Astrocyte (in vitro differentiated cells and primary cell): ENCODE measurements at regions not wholly inside any gene's neighbourhood (a gene's known extent, or its start where the extent isn't known, plus 50 kb on each side); places are given as distances from the start of the nearest gene placed in this dataset.

Experiments
- DNase-seq: peaks from one replicate; pipeline ENCODE4 v3.0.0-alpha.2; 2010; ENCODE audit warnings: low read depth
- FAIRE-seq: peaks from 2 replicates; lab custom pipeline; 2011; peaks lifted over from hg19 to GRCh38; lab: Jason Lieb, UNC
- H2AFZ ChIP-seq: 2 replicates; pipeline ENCODE4 v1.6.0; 2012; ENCODE audit warnings: low read depth, low read length, inconsistent platforms
- H3K27ac ChIP-seq: 2 replicates; pipeline ENCODE4 v1.5.1; 2011; ENCODE audit warnings: low read depth, low read length, inconsistent platforms
- H3K27me3 ChIP-seq: 2 replicates; pipeline ENCODE4 v1.6.0; 2011; ENCODE audit warnings: low read length, inconsistent platforms; ENCODE audit not compliant: insufficient read depth
- H3K36me3 ChIP-seq: 2 replicates; pipeline ENCODE4 v1.5.1; 2011; ENCODE audit warnings: low read length, inconsistent platforms; ENCODE audit not compliant: insufficient read depth
- H3K4me1 ChIP-seq: 2 replicates; pipeline ENCODE4 v1.5.1; 2011; ENCODE audit warnings: low read length, inconsistent platforms; ENCODE audit not compliant: insufficient read depth
- H3K4me2 ChIP-seq: 2 replicates; pipeline ENCODE4 v1.6.0; 2012; ENCODE audit warnings: low read length, inconsistent platforms
- H3K4me3 ChIP-seq: 2 replicates; pipeline ENCODE4 v1.5.1; 2011; ENCODE audit warnings: low read depth, mild to moderate bottlenecking, low read length, inconsistent platforms; ENCODE audit not compliant: insufficient read depth
- H3K79me2 ChIP-seq: 2 replicates; pipeline ENCODE4 v1.6.0; 2012; ENCODE audit warnings: mild to moderate bottlenecking, low read length, inconsistent platforms; ENCODE audit not compliant: insufficient read depth
- H3K9ac ChIP-seq: 2 replicates; pipeline ENCODE4 v1.6.0; 2012; ENCODE audit warnings: mild to moderate bottlenecking, low read length, inconsistent platforms
- H3K9me3 ChIP-seq: 2 replicates; pipeline ENCODE4 v1.5.1; 2012; ENCODE audit warnings: low read depth, mild to moderate bottlenecking, low read length, inconsistent platforms; ENCODE audit not compliant: insufficient read depth
- H4K20me1 ChIP-seq: 2 replicates; pipeline ENCODE4 v1.6.0; 2012; ENCODE audit warnings: low read length, inconsistent platforms; ENCODE audit not compliant: insufficient read depth
- H3K27ac Mint-ChIP-seq: one replicate; pipeline ENCODE4 v1.8.0; 2021; ENCODE audit warnings: mild to moderate bottlenecking, mixed read lengths; ENCODE audit not compliant: unreplicated experiment
- H3K27me3 Mint-ChIP-seq: one replicate; pipeline ENCODE4 v1.8.0; 2021; ENCODE audit warnings: low read depth, mixed read lengths; ENCODE audit not compliant: unreplicated experiment
- H3K36me3 Mint-ChIP-seq: one replicate; pipeline ENCODE4 v1.8.0; 2021; ENCODE audit warnings: low read depth, mixed read lengths; ENCODE audit not compliant: unreplicated experiment
- H3K4me1 Mint-ChIP-seq: one replicate; pipeline ENCODE4 v1.8.0; 2021; ENCODE audit warnings: low read depth, mixed read lengths; ENCODE audit not compliant: unreplicated experiment
- H3K4me3 Mint-ChIP-seq: one replicate; pipeline ENCODE4 v1.8.0; 2021; ENCODE audit warnings: mild to moderate bottlenecking, moderate library complexity, mixed read lengths; ENCODE audit not compliant: unreplicated experiment
- H3K9me3 Mint-ChIP-seq: one replicate; pipeline ENCODE4 v1.8.0; 2021; ENCODE audit warnings: mild to moderate bottlenecking, mixed read lengths; ENCODE audit not compliant: unreplicated experiment
- CTCF ChIP-seq: IDR thresholded peaks from 2 replicates; pipeline ENCODE4 v1.5.1; 2011; ENCODE audit warnings: low read depth, mild to moderate bottlenecking, inconsistent platforms, low read length, moderate library complexity; ENCODE audit not compliant: insufficient read depth
- EZH2 ChIP-seq: IDR thresholded peaks from 2 replicates; pipeline ENCODE4 v1.6.1; 2012; ENCODE audit warnings: mild to moderate bottlenecking, low read length, inconsistent platforms; ENCODE audit not compliant: insufficient read depth

- no peaks in the 10 kb centered on the region for H3K27me3 ChIP-seq
- no peak overlapping the region for H3K4me2 ChIP-seq
- no peak for DNase-seq
- H2AFZ ChIP-seq: no peak overlapping the region
- H3K79me2 ChIP-seq: no peaks in the 10 kb centered on the region
- no peaks in the 10 kb centered on the region for H3K36me3 ChIP-seq
- H3K9me3 ChIP-seq: no peaks in the 10 kb centered on the region
- no peak for FAIRE-seq
- no peaks in the 10 kb centered on the region for H3K4me1 Mint-ChIP-seq
- no peak overlapping the region for H3K9ac ChIP-seq
- H3K4me3 ChIP-seq: no peak overlapping the region
- no peaks in the 10 kb centered on the region for H3K27me3 Mint-ChIP-seq
- TF ChIP-seq EZH2 (no peak), CTCF (no peak)
- H3K27ac Mint-ChIP-seq: no peak overlapping the region
- H3K27ac ChIP-seq: no peak overlapping the region
- H3K9me3 Mint-ChIP-seq: no peaks in the 10 kb centered on the region
- no peaks in the 10 kb centered on the region for H3K4me1 ChIP-seq
- no peaks in the 10 kb centered on the region for H4K20me1 ChIP-seq
- no peak overlapping the region for H3K4me3 Mint-ChIP-seq
- H3K36me3 Mint-ChIP-seq: no peaks in the 10 kb centered on the region
These were observed 613.7 kb downstream of the OLFM4 start for GRCh38 chr13:53642306-53642705.

GRCh38 chr13:53648673-53649072 lies 620.1 kb downstream of the OLFM4 start:
- Histone ChIP-seq H2AFZ (no peak overlapping the region), H3K27ac (no peak overlapping the region), H3K9me3 (peaks cover 2% of the 10 kb centered on the region), H3K4me1 (no peaks in the 10 kb centered on the region), H3K79me2 (no peaks in the 10 kb centered on the region), H3K4me2 (no peak overlapping the region), H3K9ac (no peak overlapping the region), H3K4me3 (no peak overlapping the region), H3K27me3 (no peaks in the 10 kb centered on the region), H4K20me1 (no peaks in the 10 kb centered on the region), H3K36me3 (no peaks in the 10 kb centered on the region)
- no peak for TF ChIP-seq CTCF
- TF ChIP-seq EZH2: no peak
- H3K4me1 Mint-ChIP-seq: no peaks in the 10 kb centered on the region
- H3K4me3 Mint-ChIP-seq: no peak overlapping the region
- H3K36me3 Mint-ChIP-seq: no peaks in the 10 kb centered on the region
- H3K27me3 Mint-ChIP-seq: no peaks in the 10 kb centered on the region
- no peak for DNase-seq
- H3K27ac Mint-ChIP-seq: no peak overlapping the region
- H3K9me3 Mint-ChIP-seq: no peaks in the 10 kb centered on the region
- FAIRE-seq: no peak

GRCh38 chr13:53672005-53672404 lies 643.4 kb downstream of the OLFM4 start:
- Histone ChIP-seq H3K4me3 (no peak overlapping the region), H3K9ac (no peak overlapping the region), H3K79me2 (no peaks in the 10 kb centered on the region), H3K27ac (no peak overlapping the region), H4K20me1 (no peaks in the 10 kb centered on the region), H3K36me3 (no peaks in the 10 kb centered on the region), H2AFZ (no peak overlapping the region), H3K27me3 (no peaks in the 10 kb centered on the region), H3K9me3 (no peaks in the 10 kb centered on the region), H3K4me1 (no peaks in the 10 kb centered on the region), H3K4me2 (no peak overlapping the region)
- no peak overlapping the region for H3K4me3 Mint-ChIP-seq
- TF ChIP-seq CTCF (no peak), EZH2 (no peak)
- H3K9me3 Mint-ChIP-seq: no peaks in the 10 kb centered on the region
- H3K27me3 Mint-ChIP-seq: no peaks in the 10 kb centered on the region
- no peaks in the 10 kb centered on the region for H3K36me3 Mint-ChIP-seq
- no peak for DNase-seq
- H3K4me1 Mint-ChIP-seq: no peaks in the 10 kb centered on the region
- no peak for FAIRE-seq
- no peak overlapping the region for H3K27ac Mint-ChIP-seq
